Fibroblast of skin of left quadriceps (primary cell): ENCODE measurements at regions not wholly inside any gene's neighbourhood (a gene's known extent, or its start where the extent isn't known, plus 50 kb on each side); places are given as distances from the start of the nearest gene placed in this dataset.

ENCODE experiments used
- DNase-seq, 2 experiments: peaks; one replicate each; pipeline ENCODE4 v3.0.0-alpha.2; 2013; ENCODE audit warnings: low read depth in 2 of 2

DNA sequence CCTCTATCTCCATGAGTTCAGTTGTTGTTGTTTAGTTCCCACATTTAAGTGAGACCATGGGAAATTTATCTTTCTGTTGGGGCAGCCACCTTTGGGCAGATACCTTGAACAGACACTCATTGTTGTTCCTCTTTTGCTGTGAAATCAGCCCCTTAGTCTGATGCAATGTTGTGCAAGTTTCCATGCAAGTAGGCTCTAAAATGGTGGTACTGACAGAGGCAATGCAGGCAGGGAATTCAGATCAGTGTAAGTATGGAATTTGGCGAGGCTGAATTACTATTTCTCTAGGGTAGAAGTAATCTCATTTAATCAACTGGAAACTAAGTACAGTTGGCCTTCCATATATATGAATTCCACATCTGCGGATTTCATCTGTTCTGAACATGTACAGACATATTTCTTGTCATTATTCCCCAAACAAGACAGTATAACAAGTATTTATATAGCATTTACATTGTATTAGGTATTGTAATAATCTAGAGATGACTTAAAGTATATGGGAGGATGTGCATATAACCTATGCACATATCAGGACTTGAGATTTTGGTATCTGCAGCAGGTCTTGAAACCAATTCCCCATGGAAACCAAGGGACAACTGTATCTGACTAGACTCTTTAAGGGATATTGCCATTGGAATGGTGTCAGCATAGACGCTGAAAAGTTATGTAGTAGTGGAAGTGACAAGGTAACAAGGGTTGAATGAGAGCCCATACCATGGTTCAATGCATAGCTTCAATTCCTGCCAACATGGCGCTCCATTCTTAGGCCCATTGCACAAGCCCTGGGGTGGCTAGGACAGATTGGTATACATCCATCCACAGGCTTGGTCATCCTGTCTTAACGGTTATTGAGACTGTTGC is 281.5 kb upstream of the HTR2A start:
- DNase-seq, result peak in 1 of 2 experiments; percentile 8

- DNase-seq, result peak; percentile 74 to 75
Observed at GRCh38 chr13:47175172-47175866, 278.5 kb upstream of the HTR2A start.

DNA sequence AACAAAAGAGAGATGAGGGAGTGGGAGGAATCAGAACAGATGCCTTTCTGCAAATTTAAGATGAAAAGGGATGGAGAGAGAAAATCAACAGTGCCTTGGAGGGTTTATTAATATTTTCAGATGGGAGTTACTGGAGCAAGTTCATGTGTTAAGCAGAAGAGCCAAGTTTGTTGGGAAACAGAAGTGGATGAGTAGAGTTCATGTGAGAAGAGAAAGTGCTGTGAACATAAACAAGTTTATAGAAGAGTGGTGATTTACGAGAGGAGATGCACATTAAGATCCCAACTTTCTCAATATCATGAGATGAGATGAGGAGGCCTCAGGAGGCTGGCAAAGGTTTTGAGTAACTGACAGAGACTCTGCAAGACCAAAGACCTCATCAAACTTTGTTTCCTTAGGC is 274.1 kb upstream of the HTR2A start:
- DNase-seq, result no peak

GRCh38 chr13:47168618-47169017 is 271.8 kb upstream of the HTR2A start:
- DNase-seq, result no peak

GRCh38 chr13:47168066-47168465 is 271.2 kb upstream of the HTR2A start:
- DNase-seq, result peak; percentile 57 to 60

GRCh38 chr13:47166336-47166735 is 269.5 kb upstream of the HTR2A start:
- no peak for DNase-seq

DNA sequence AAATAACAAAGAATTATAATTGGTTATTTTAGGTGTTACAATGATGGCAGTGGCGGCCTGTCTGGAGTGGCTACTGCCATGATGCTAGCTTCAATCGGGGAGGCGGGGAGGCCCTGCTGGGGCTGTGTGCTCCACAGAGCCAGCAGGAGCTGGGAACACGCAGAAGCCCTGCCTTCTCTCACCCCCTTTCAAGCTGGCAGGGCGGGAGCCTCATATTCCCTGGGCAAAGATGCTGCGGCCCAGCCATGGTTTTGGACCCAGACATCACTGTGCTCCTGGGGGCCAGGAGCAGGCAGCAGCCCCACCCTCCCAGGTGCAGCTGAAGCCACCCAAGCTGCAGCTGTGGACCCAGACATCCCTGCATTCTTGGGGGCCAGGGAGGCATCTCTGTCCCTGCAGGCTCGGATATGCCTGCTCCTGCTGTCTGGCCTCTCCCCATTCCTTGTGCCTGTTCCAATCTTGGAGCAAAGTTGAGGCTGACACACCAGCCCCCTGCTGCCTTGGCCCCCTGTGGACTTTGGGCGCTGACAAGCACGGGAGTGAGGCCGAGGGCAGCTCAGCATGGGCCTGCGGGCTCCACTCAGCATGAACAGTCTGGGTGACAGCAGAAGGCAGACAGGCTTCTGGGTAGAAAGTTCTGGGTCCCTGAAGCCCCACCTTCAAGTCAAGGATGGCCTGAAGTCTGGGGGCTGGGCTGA is 263.1 kb upstream of the HTR2A start:
- DNase-seq, result no peak

DNA sequence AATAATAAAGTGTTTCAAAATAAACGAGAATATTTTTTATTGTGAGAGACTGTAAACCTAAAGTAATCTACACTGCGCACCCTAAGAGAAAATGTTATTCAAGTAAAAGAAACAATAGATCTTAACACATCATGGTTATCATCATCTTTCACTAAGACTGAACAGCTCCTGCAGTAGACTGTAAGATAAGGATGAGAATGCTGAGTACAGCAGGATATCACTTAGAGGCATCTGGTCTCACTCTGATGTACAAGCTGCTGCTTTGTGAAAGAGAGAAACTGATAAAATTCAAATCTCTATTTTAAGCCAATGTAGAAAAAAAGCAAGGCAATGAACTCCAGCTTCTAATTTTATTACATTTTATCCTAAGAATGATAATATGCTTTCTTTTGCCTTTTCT is 261.7 kb upstream of the HTR2A start:
- DNase-seq, result no peak

DNA sequence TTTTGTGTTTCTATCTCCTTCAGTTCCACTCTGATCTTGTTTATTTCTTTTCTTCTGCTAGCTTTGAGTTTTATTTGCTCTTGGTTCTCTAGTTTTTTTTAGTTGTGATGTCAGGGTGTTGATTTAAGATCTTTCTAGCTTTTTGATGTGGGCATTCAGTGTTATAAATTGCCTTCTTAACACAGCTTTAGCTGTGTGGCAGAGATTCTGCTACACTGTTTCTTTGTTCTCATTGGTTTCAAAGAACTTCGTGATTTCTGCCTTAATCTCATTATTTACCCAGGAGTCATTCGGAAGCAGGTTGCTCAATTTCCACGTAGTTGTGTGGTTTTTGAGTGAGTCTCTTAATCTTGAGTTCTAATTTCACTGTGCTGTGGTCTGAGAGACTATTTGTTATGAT is 251.7 kb upstream of the HTR2A start:
- no peak for DNase-seq

- DNase-seq, result no peak
Observed at GRCh38 chr13:47147812-47148119, 250.9 kb upstream of the HTR2A start.

- no peak for DNase-seq
Observed at GRCh38 chr13:47146991-47147811, 250.3 kb upstream of the HTR2A start.

DNA sequence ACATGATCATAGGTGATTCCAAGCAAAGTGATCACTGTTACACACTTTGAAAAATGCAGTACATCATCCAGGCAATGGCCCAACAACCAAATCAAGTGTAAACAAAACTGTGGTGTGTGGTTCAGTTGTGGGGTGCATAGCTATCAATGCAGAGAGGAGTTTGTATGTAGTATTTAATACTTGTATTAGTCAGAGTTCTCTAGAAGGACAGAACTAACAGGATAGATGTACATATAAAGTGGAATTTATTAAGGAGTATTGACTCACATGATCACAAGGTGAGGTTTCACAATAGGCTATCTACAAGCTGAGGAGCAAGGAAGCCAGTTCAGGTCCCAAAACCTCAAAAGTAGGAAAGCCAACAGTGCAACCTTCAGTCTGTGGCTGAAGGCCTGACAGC is 249.3 kb upstream of the HTR2A start:
- peak; percentile 33 to 34 for DNase-seq

GRCh38 chr13:47144782-47145181 is 247.9 kb upstream of the HTR2A start:
- DNase-seq, result no peak

GRCh38 chr13:47142105-47142504 is 245.3 kb upstream of the HTR2A start:
- DNase-seq, result no peak

- no peak for DNase-seq
Observed at GRCh38 chr13:47139519-47139918, 242.7 kb upstream of the HTR2A start.

DNA sequence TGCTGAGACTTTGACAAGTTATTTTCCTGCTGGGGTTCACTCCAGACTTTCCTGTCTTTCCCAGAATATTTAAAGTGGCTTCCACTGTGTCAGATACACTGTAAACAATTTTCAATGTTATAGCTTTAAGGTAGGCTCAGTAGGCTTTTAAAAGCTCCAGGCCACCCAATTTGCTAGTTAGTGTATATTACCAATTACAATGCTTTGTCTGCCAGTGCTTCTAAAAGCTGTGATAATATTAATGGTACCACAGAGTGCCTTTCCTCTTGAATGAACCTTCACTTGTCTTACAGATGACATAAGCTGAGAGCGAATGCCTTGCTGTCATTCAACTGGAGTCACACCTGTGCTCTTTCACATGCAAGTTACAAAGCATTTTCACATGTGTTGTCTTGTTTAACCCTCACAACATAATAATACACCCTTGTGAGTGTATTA is 239.7 kb upstream of the HTR2A start:
- no peak for DNase-seq

GRCh38 chr13:47135800-47136503 is 239.1 kb upstream of the HTR2A start:
- DNase-seq, result no peak

DNA sequence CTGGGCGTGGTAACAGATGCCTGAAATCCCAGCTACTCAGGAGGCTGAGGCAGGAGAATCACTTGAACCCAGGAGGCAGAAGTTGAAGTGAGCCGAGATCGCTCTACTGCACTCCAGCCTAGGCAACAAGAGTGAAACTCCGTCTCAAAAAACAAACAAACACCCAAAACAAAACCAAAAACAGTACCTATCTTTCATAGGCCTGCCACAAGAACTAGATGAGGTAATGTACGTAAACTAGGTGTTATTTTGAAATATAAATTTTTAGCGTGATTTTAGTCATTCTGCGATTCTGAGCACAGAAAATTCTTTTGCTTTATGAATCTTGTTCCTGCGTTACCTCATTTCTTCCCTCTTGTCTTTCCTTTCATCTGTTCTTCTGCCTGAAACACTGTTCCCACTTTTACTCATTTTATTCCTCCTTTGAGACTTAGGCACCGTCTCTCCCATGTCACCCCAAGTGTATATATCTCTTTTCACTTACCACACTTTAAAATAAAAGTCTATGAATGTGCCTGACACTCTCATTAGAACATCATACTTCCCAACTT is 238.2 kb upstream of the HTR2A start:
- DNase-seq, result no peak

DNA sequence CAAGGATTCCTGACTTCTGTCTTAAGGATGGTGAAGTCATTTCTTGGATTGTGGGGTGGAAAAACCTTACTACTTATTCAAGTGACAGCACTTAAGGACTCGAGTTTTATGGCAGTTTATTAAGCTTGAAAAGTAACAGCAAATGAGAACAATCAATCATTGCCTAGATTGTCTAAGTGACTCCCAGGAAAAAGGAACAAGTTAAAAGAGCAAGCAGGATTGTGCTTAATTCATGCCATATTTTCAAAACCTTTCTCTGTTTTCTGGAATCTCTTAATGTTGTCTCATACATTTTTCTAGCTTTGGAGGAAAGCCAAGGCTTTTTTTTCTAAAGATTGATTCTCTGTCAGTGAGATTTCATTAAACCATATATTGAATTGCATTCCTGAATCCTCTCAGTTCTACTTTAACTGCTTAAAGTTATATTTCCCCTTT is 236.2 kb upstream of the HTR2A start:
- DNase-seq, result peak; percentile 71 to 79

DNA sequence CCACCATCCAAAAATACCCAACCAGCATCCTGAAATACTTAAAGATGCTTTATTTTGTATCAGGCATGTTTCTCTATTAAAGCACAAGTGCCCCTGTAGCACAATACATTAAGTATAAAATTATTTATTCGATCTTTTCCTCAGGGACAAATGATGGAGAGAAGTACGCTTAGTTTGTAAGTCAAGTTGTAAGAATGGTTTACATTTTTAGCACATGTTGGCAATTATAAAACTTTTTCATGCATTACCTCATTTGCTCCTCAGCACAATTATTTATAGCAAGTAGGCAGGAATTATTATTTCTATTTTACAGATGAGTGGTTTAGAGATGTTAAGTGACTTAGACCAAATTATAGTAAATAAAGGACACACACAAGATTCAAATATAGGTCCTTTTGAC is 232.6 kb upstream of the HTR2A start:
- no peak for DNase-seq

- no peak for DNase-seq
Observed at GRCh38 chr13:47126432-47126831, 229.6 kb upstream of the HTR2A start.
